ENCODE measurements at regions not wholly inside any gene's neighbourhood (a gene's known extent, or its start where the extent isn't known, plus 50 kb on each side); places are given as distances from the start of the nearest gene placed in this dataset.

- no peaks in the 10 kb centered on the region for H3K27me3 ChIP-seq (ENCODE audit: control insufficient read depth, insufficient read depth, low read length)
- H3K4me3 ChIP-seq (ENCODE audit: low read depth in 2 of 2, low read length in 2 of 2), result no peak overlapping the region
- intact Hi-C loops (cut with micrococcal nuclease; ENCODE audit: unreplicated experiment) (no loop called here), in situ Hi-C loops (cut with HindIII; ENCODE audit: low pct_unique_long_range_greater_than_20kb, low sequenced_read_pairs) (no loop called here)
- no peaks in the 10 kb centered on the region for H3K4me1 ChIP-seq (ENCODE audit: control insufficient read depth, insufficient read depth, low read length)
- ChIA-PET POLR2A (no interaction called here), CTCF (no interaction called here)
- no peak overlapping the region for H3K27ac ChIP-seq (ENCODE audit: low read length)
- no peaks in the 10 kb centered on the region for H3K36me3 ChIP-seq (ENCODE audit: control insufficient read depth, insufficient read depth, low read length)
- TF ChIP-seq, protein P1, sequence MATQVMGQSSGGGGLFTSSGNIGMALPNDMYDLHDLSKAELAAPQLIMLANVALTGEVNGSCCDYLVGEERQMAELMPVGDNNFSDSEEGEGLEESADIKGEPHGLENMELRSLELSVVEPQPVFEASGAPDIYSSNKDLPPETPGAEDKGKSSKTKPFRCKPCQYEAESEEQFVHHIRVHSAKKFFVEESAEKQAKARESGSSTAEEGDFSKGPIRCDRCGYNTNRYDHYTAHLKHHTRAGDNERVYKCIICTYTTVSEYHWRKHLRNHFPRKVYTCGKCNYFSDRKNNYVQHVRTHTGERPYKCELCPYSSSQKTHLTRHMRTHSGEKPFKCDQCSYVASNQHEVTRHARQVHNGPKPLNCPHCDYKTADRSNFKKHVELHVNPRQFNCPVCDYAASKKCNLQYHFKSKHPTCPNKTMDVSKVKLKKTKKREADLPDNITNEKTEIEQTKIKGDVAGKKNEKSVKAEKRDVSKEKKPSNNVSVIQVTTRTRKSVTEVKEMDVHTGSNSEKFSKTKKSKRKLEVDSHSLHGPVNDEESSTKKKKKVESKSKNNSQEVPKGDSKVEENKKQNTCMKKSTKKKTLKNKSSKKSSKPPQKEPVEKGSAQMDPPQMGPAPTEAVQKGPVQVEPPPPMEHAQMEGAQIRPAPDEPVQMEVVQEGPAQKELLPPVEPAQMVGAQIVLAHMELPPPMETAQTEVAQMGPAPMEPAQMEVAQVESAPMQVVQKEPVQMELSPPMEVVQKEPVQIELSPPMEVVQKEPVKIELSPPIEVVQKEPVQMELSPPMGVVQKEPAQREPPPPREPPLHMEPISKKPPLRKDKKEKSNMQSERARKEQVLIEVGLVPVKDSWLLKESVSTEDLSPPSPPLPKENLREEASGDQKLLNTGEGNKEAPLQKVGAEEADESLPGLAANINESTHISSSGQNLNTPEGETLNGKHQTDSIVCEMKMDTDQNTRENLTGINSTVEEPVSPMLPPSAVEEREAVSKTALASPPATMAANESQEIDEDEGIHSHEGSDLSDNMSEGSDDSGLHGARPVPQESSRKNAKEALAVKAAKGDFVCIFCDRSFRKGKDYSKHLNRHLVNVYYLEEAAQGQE (IDR thresholded peaks at IDR 0.05; ENCODE audit: insufficient read depth in 1 of 2, low read depth in 2 of 2, low read length in 1 of 2), result no peak
- TF ChIP-seq POLR2AphosphoS5 (IDR thresholded peaks at IDR 0.05; ENCODE audit: low read depth, low read length) (no peak), CTCF (IDR thresholded peaks at IDR 0.05) (no peak), TCF7L2 (IDR thresholded peaks at IDR 0.05; ENCODE audit: low read depth, low read length) (no peak), SIN3A (IDR thresholded peaks at IDR 0.05; ENCODE audit: borderline replicate concordance, insufficient read depth, low read depth, low read length) (no peak)
- BruUV-seq (replicated peaks), result no TSS peak
- DNase-seq (ENCODE audit: low read depth, low spot score) (no peak), ATAC-seq (no peak)
- no peaks in the 10 kb centered on the region for H3K9me3 ChIP-seq (ENCODE audit: control insufficient read depth, insufficient read depth, low read depth, low read length)
Measured at GRCh38 chr4:110793381-110793801, 170.5 kb upstream of the PITX2 start.

DNA sequence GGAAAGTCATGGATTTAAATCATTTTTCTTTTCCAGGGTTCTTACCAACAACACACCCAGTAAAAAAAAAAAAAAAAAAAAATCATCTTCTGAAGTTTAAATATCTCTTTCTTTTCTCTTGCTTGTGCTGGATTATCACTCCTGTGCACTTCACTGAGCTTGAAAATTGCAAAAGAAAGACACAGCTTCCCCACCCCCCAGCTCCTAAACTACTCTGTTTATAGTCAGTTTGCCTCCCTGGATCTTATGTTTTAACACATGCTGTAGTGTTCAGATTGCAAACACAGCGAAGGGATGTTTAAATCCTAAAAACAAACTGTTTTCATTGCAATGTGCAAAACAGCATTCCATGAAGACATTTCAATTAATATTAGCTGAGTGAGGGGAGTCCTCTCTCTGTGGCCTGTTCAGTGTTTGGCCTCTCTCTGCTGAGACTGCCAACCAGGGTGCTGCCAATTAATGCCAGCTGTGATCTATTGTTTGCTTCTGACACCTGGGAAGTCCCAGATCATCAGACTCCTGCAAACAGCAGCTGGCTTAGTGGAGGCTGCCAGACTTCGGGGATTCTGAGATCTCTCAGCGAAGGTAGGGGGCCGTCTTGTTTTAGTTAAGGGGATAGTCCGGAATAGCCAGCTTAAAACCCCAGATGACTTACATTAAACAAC, 171.1 kb upstream of the PITX2 start:
- ChIA-PET POLR2A (no interaction called here), CTCF (no interaction called here)
- H3K4me3 ChIP-seq (ENCODE audit: low read depth in 2 of 2, low read length in 2 of 2), result no peak overlapping the region
- in situ Hi-C loops (cut with HindIII; ENCODE audit: low pct_unique_long_range_greater_than_20kb, low sequenced_read_pairs), result no loop called here
- no peak overlapping the region for H3K27ac ChIP-seq (ENCODE audit: low read length)
- DNase-seq (ENCODE audit: low read depth, low spot score) (no peak), ATAC-seq (no peak)
- intact Hi-C loops (cut with micrococcal nuclease; ENCODE audit: unreplicated experiment), result no loop called here
- no peaks in the 10 kb centered on the region for H3K27me3 ChIP-seq (ENCODE audit: control insufficient read depth, insufficient read depth, low read length)
- H3K4me1 ChIP-seq (ENCODE audit: control insufficient read depth, insufficient read depth, low read length), result no peaks in the 10 kb centered on the region
- BruUV-seq (replicated peaks), result no TSS peak
- no peak for TF ChIP-seq CTCF (IDR thresholded peaks at IDR 0.05)
- no peak for TF ChIP-seq TCF7L2 (IDR thresholded peaks at IDR 0.05; ENCODE audit: low read depth, low read length)
- no peak for TF ChIP-seq POLR2AphosphoS5 (IDR thresholded peaks at IDR 0.05; ENCODE audit: low read depth, low read length)
- TF ChIP-seq, protein P1 (IDR thresholded peaks at IDR 0.05; ENCODE audit: insufficient read depth in 1 of 2, low read depth in 2 of 2, low read length in 1 of 2), result no peak
- TF ChIP-seq SIN3A (IDR thresholded peaks at IDR 0.05; ENCODE audit: borderline replicate concordance, insufficient read depth, low read depth, low read length), result no peak
- H3K9me3 ChIP-seq (ENCODE audit: control insufficient read depth, insufficient read depth, low read depth, low read length), result no peaks in the 10 kb centered on the region
- H3K36me3 ChIP-seq (ENCODE audit: control insufficient read depth, insufficient read depth, low read length), result no peaks in the 10 kb centered on the region
